ENCODE measurements at regions not wholly inside any gene's neighbourhood (a gene's known extent, or its start where the extent isn't known, plus 50 kb on each side); places are given as distances from the start of the nearest gene placed in this dataset.
"Not testable (repeated sequence)": the region's sequence is repeated elsewhere in the genome, so short reads cannot be mapped to it uniquely, and the experiment has no call there.

DNA sequence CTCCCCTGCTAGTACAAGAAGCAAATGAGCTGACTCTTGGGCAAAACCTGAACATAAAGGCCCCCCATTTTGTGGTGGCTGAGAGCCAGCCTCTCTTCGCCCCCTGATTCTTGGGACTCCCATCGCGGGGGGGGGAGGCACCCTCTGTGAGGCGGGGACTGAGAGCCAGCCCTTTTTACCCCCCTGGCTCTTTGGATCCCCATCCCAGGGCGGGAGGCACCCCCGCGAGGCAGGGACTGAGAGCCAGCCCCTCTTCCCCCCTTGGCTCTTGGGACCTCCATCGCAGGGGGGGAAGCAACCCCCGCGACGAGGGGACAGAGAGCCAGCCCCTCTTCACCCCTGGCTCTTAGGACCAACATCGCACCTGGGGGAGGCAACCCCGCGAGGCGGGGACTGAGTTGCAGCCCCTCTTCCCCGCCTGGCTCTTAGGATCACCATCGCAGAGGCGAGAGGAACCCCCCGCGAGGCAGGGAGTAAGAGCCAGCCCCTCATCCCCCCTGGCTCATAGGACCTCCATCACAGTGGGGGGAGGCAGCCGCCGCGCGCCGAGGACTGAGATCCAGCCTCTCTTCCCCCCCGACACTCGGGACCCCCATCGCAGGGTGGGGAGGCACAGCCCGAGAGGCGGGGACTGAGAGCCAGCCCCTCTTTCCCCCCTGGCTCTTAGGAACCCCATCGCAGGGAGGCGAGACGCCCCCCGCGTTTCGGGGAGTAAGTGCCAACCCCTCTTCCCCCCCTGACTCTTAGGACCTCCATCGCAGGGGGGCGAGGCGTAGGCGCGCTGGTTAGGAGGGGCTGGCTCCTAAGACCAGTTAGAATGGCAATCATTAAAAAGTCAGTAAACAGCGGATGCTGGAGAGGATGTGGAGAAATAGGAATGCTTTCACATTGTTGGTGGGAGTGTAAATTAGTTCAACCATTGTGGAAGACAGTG is 2428.4 kb upstream of the PCDH20 start:
- DNase-seq: no peak

GRCh38 chr13:63842102-63842501 is 2426.5 kb upstream of the PCDH20 start:
- no peak for DNase-seq

GRCh38 chr13:63840551-63841421 is 2425.1 kb upstream of the PCDH20 start:
- DNase-seq: no peak

DNA sequence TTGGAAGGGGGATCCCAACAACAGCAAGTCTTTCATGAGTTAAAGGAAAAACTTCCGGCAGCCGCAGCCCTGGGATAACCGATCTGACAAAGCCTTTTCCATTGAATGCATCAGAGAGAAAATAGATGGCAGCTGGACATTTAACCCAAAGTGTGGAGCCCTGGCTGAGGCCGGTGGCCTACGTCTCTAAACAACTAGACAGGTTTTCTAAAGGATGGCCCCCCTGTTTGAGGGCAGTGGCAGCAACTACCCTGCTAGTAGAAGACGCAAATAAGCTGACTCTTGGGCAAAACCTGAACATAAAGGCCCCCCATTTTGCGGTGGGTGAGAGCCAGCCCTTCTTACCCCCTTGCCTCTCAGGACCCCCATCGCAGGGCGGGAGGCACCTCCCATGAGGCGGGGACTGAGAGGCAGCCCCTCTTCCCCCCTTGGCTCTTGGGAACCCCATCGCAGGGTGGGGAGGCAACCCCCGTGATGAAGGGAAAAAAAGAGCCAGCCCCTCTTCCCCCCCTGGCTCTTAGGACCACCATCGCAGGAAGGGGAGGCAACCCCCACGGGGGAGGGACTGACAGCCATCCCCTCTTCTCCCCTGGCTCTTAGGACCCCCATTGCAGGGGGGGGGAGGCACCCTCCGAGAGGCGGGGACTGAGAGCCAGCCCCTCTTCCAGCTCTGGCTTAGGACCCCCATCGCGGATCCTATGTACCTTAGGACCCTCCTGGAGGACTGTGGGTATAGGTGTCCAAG is 2422.9 kb upstream of the PCDH20 start:
- DNase-seq: no peak

- DNase-seq: not testable (repeated sequence)
These were observed 2422.1 kb upstream of the PCDH20 start for GRCh38 chr13:63837701-63838100.

DNA sequence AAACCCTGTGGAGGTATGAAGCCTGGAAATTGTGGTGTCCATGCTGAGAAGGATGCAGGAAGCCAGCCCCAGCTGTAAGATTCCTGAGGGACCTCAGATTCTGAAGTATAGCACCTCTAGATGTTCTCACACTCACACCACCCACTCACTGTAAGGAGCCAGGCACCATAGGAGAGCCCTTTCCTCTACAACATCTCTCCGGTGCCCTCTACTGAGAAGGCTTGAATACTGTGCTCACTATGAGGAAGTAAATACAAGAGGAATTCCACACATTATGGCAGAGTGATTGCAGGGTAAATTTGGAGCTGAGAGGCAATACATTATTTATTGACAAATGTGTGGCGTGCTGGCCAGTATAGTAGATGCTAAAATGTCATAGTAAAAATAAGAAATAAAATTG is 2414.0 kb upstream of the PCDH20 start:
- not testable (repeated sequence) for DNase-seq

- DNase-seq: not testable (repeated sequence)
These were observed 2406.1 kb upstream of the PCDH20 start for GRCh38 chr13:63821785-63822184.

DNA sequence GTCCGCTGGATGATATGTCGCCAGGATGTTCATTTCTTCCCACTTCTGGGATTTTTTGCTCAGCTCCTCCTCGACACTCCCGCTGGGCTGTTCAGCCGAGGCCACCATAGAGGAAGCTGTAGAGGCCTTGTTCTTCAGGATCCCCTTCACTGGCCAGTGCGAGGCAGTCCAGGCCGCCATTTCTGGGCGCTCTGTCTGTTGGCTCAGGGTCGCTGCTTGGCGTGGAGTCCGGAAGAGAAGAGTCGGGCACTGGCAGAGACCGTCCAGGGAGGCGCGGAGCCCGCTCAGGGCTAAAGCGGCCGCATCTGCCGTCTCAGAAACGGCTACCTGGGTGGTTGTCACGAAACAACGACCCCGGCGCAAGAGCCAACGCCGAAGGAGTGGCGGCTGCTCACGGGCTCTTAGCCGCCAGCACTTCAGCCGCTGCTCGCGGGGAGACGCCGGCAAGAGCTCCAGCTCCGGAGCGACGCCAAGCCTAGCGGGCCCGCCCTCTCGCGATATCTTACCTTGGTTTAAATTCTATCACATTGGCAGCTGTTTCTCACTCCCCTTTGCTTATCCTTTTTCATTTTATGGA is 2395.9 kb upstream of the PCDH20 start:
- DNase-seq: not testable (repeated sequence)

GRCh38 chr13:63791134-63791533 is 2375.5 kb upstream of the PCDH20 start:
- DNase-seq: not testable (repeated sequence)

DNA sequence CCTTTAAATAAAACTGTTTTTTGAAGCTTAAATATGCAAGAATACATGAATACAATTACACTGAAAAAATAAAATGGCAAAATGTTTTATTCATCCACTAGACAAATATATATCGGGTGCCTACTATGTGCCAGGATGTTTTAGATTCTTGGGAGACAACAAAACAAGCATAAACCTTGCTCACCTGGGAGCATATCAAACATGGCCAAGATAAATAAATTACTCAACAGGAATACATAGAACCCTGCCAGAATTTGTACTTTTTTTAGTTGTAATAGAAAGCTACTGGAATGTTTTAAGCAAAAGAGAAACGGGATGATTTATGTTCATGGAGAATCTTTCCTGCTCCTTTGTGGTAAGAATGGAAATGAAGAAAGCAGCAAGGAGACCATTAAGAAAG is 2358.5 kb upstream of the PCDH20 start:
- DNase-seq: no peak

- DNase-seq: no peak
These were observed 2357.8 kb upstream of the PCDH20 start for GRCh38 chr13:63773476-63773875.

GRCh38 chr13:63757683-63758082 is 2342.0 kb upstream of the PCDH20 start:
- DNase-seq: not testable (repeated sequence)

- DNase-seq: not testable (repeated sequence)
These were observed 2334.2 kb upstream of the PCDH20 start for GRCh38 chr13:63749857-63750256.

GRCh38 chr13:63741814-63742101 is 2326.1 kb upstream of the PCDH20 start:
- DNase-seq: not testable (repeated sequence)

DNA sequence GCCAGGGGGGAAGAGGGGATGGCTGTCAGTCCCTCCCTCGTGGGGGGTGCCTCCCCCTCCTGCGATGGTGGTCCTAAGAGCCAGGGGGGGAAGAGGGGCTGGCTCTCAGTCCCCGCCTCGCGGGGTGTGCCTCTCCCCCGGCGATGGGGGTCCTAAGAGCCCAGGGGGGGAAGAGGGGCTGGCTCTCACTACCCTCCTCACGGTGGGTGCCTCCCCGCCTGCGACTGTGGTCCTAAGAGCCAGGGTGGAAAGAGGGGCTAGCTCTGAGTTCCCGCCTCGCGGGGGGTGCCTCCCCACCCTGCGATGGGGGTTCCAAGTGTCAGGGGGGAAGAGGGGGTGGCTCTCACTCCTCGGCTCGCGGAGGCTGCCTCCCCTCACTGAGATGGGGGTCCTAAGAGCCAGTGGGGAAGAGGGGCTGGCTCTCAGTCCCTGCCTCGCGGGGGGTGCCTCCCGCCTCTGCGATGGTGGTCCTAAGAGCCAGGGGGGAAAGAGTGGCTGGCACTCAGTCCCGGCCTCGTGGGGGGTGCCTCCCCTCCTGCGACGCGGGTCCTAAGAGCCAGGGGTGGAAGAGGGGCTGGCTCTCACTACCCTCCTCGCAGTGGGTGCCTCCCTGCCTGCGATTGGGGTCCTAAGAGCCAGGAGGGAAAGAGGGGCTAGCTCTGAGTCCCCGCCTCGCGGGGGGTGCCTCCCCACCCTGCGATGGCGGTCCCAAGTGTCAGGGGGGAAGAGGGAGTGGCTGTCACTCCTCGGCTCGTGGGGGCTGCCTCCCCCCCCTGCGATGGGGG is 2325.6 kb upstream of the PCDH20 start:
- no peak for DNase-seq

- not testable (repeated sequence) for DNase-seq
These were observed 2323.6 kb upstream of the PCDH20 start for GRCh38 chr13:63739112-63739735.

DNA sequence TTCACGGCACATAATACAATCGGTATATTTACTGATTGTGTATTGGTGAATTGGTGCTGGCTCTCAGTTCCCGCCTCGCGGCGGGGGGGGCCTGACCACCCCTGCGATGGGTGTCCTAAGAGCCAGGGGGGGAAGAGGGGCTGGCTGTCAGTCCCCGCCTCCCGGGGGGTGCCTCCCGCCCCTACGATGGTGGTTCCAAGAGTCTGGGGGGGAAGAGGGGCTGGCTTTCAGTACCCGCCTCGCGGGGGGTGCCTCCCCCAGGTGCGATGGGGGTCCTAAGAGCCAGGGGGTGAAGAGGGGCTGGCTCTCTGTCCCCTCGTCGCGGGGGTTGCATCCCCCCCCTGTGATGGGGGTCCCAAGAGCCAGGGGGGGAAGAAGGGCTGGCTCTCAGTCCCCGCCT is 2321.8 kb upstream of the PCDH20 start:
- no peak for DNase-seq

DNA sequence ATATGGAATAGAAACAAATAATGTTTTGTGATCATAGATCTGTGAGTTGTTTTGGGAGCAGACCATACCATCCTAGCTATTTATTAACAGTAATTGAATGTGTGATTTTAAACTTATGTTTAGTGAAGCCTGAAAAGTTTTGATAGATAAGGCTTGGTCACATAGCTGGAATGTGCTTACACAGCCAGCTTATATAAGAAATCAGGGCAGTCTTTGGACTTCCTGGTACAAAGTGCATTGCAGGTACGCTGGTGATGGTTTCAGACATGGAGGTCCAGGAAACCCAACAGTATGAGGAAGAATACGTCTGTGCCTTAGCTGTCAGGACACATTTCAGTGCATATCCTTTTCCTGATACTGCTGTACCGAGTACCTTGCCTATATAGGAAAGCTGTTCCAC is 2316.2 kb upstream of the PCDH20 start:
- DNase-seq: no peak

DNA sequence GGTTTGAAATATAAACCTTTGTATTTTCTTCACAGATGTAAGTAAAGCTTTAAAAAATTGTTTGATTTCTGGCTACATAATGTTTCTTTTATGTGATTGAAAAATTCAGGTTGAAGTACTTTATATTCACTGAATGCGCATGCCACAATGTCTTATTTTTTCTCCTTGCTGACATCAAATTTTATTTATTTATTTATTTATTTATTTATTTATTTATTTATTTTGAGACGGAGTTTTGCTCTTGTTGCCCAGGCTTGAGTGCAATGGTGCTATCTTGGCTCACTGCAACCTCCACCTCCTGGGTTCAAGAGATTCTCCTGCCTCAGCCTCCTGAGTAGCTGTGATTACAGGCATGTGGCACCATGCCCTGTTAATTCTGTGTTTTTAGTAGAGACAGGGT is 2296.5 kb upstream of the PCDH20 start:
- DNase-seq: not testable (repeated sequence)

DNA sequence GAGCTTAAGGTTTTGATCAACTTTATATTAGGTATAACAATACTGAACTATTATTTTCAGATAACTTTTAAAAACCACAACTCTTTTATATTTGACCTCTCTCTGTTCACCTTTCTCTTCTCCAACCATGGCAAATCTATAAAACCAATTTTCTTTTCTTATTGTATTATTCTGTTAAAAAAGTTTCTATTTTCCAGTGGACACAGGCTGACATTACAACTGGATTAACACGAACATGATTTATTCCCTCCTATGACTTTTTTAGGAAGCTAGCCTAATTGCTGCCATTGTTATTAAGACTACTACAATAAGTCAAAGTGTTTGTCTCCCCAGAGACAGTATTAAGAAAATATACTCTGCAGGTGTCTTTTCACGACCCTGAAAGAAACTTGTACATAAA is 2291.1 kb upstream of the PCDH20 start:
- DNase-seq: no peak

DNA sequence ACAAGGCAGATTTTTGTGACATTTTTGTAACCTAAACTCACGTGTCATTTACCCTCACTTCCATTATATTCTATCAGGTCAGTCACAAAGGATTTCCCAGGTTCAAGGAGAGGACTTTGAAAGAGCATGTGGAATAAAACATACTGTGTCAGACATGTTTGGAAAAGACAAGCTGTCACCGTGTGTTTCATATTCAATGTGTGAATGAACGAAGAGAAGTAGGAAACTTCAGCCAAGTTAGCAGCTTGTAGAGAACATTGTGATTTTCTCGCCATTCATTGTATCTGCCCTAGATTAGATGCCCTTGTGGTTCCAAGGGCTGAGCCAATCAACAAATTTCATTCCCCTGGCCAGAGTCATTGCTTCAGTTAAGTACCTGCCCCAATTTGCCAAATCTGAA is 2288.9 kb upstream of the PCDH20 start:
- no peak for DNase-seq

GRCh38 chr13:63700350-63700749 is 2284.7 kb upstream of the PCDH20 start:
- DNase-seq: no peak

All from NCI-H1930 (cell line).